Muscle of leg (tissue), 3 donors: ENCODE measurements at regions not wholly inside any gene's neighbourhood (a gene's known extent, or its start where the extent isn't known, plus 50 kb on each side); places are given as distances from the start of the nearest gene placed in this dataset.
"Not testable (repeated sequence)": the region's sequence is repeated elsewhere in the genome, so short reads cannot be mapped to it uniquely, and the experiment has no call there.

Experiments used
- DNase-seq: peaks from one replicate; pipeline ENCODE4 v3.0.0; 2013
- H3K27ac ChIP-seq: one replicate; pipeline ENCODE4 v1.5.1; 2013; ENCODE audit warnings: mild to moderate bottlenecking, low read length, control low read depth
- H3K27me3 ChIP-seq: one replicate; pipeline ENCODE4 v1.6.1; 2013; ENCODE audit warnings: low read length; ENCODE audit not compliant: control insufficient read depth, insufficient read depth
- H3K36me3 ChIP-seq: one replicate; pipeline ENCODE4 v1.6.1; 2013; ENCODE audit warnings: low read length; ENCODE audit not compliant: control insufficient read depth, insufficient read depth
- H3K4me1 ChIP-seq: one replicate; pipeline ENCODE4 v1.6.1; 2013; ENCODE audit warnings: low read length; ENCODE audit not compliant: control insufficient read depth, insufficient read depth
- H3K4me3 ChIP-seq: one replicate; pipeline ENCODE4 v1.5.1; 2013; ENCODE audit warnings: low read length, control low read depth
- H3K9me3 ChIP-seq: replicated peaks from 2 replicates; pipeline ENCODE4 v1.6.1; 2013; ENCODE audit warnings: low read depth, low read length; ENCODE audit not compliant: control insufficient read depth
- WGBS: methylation state at CpG from one replicate; pipeline ENCODE4 v1.1.5; 2013; ENCODE audit warnings: missing lambda C conversion rate; ENCODE audit not compliant: insufficient coverage; 5-methylcytosine and 5-hydroxymethylcytosine counted together

DNA sequence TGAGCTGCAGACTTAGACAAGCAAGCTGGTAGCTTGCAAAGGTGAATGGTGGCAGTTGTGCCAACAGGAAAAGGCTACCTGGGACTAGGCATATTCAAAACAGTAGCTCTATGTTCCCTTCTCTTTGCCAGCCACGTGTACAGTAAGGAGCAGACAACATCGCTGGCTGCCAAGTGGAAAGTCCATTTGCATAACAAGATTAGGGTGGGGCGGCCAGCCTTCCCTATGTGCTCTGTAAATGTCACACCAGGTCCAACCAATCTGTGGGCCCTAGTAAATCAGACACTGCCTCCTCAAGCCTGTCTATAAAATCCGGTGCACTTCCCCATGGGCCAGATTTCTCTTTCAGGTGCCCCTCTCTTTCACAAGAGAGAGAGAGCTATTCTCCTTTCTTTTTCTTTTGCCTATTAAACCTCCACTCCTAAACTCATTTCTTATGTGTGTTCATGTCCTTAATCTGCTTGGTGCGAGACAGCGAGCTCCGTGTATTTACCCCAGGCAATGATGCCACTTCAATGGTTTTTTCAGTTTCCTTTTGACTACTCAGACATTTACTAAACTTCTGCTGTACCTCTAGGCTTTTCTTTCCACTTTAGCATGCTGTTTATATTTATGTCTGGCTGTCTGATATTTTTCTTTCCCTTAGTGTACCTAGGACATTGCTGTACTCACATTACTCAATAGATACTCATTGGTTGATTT is 297.4 kb upstream of the GCFC2 start:
- no peaks in the 10 kb centered on the region for H3K9me3 ChIP-seq
- no peaks in the 10 kb centered on the region for H3K27me3 ChIP-seq
- no peaks in the 10 kb centered on the region for H3K4me1 ChIP-seq
- WGBS, result 66% methylated on average over 6 of the region's 7 CpGs
- no peaks in the 10 kb centered on the region for H3K36me3 ChIP-seq
- H3K27ac ChIP-seq, result no peak overlapping the region
- H3K4me3 ChIP-seq, result no peak overlapping the region
- DNase-seq, result no peak

DNA sequence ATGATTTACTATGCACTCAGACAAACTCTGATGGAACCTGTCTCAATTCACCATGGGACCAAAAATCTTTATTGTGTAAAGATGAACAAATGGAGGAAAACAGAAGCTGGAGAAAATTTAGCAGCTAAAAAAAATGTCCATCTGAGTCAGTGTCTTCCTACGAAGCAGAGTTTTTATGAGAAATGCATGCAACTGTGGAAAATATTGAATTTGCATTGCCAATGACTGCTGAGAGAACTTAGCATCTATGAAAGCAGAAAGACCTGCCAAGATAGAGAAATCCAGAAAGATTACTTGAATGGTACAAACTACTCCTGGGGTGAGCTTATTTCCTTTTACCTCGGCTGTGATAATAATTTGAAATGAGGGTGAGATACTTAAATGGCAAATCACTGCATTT is 289.7 kb upstream of the GCFC2 start:
- Histone ChIP-seq H3K9me3 (no peaks in the 10 kb centered on the region), H3K27ac (no peak overlapping the region), H3K4me1 (no peaks in the 10 kb centered on the region), H3K36me3 (no peaks in the 10 kb centered on the region), H3K27me3 (no peaks in the 10 kb centered on the region), H3K4me3 (no peak overlapping the region)
- DNase-seq, result no peak
- 33% methylated on average over 1 of the region's 2 CpGs for WGBS

- Histone ChIP-seq H3K4me3 (no peak overlapping the region), H3K27ac (no peak overlapping the region), H3K9me3 (peaks cover 10% of the 10 kb centered on the region), H3K4me1 (no peaks in the 10 kb centered on the region), H3K27me3 (no peaks in the 10 kb centered on the region), H3K36me3 (no peaks in the 10 kb centered on the region)
- DNase-seq, result no peak
- WGBS, result 86% methylated on average over 1 of the region's 2 CpGs
Observed at GRCh38 chr2:75998451-75998850, 287.7 kb upstream of the GCFC2 start.

GRCh38 chr2:75994759-75995158 is 284.0 kb upstream of the GCFC2 start:
- no peaks in the 10 kb centered on the region for H3K4me1 ChIP-seq

DNA sequence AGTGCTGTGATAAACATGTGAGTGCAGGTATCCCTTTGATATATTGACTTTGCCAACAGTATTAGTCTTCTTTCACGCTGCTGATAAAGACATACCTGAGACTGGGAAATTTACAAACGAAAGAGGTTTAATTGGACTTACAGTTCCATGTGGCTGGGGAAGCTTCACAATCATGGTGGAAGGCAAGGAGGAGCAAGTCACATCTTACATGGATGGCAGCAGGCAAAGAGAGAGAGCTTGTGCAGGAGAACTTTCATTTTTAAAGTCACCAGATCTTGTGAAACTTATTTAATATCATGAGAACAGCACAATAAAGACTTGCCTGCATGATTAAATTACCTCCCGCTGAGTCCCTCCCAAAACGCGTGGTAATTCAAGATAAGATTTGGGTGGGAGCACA is 277.9 kb upstream of the GCFC2 start:
- not testable (repeated sequence) for H3K4me3 ChIP-seq, H3K9me3 ChIP-seq, H3K4me1 ChIP-seq, H3K27ac ChIP-seq, H3K27me3 ChIP-seq, H3K36me3 ChIP-seq, DNase-seq
- WGBS, result 97% methylated on average over 5 of the region's 5 CpGs

More at GRCh38 chr2:75994759-75995158, 284.0 kb upstream of the GCFC2 start:
- WGBS, result 69% methylated on average over 3 of the region's 4 CpGs
- H3K27ac ChIP-seq, result no peak overlapping the region
- peaks cover 12% of the 10 kb centered on the region for H3K9me3 ChIP-seq
- H3K27me3 ChIP-seq, result no peaks in the 10 kb centered on the region
- no peaks in the 10 kb centered on the region for H3K36me3 ChIP-seq
- no peak for DNase-seq
- H3K4me3 ChIP-seq, result no peak overlapping the region

DNA sequence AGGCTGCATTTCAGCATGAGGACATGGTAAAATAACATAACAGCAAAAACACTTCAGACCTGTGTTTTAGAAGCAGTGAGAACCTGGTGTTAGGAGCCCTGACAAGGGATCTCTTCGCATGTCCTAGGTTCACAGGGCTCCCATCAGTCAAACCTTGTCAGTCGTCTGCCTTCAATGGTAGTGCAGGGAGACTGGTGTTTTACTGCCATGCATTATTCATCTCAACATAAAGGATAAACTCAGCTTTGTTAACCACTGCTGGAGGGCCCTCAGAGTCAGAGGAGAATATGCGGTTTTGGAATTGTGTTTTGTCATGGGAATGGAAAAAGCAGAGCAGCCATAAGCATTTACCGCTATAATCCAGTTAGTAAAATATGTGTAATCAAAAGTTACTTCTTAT is 275.9 kb upstream of the GCFC2 start:
- H3K4me1 ChIP-seq, result no peaks in the 10 kb centered on the region
- WGBS, result no CpG with 5 or more reads among the region's 4 CpGs
- H3K4me3 ChIP-seq, result no peak overlapping the region
- DNase-seq, result no peak
- peaks cover 5% of the 10 kb centered on the region for H3K9me3 ChIP-seq
- H3K27me3 ChIP-seq, result no peaks in the 10 kb centered on the region
- H3K36me3 ChIP-seq, result no peaks in the 10 kb centered on the region
- H3K27ac ChIP-seq, result no peak overlapping the region

- H3K36me3 ChIP-seq, result no peaks in the 10 kb centered on the region
- no peak overlapping the region for H3K4me3 ChIP-seq
- no peaks in the 10 kb centered on the region for H3K9me3 ChIP-seq
- H3K4me1 ChIP-seq, result no peaks in the 10 kb centered on the region
- DNase-seq, result no peak
- H3K27ac ChIP-seq, result no peak overlapping the region
- WGBS, result 71% methylated on average over 1 of the region's 2 CpGs
- no peaks in the 10 kb centered on the region for H3K27me3 ChIP-seq
Observed at GRCh38 chr2:75982719-75983118, 272.0 kb upstream of the GCFC2 start.

DNA sequence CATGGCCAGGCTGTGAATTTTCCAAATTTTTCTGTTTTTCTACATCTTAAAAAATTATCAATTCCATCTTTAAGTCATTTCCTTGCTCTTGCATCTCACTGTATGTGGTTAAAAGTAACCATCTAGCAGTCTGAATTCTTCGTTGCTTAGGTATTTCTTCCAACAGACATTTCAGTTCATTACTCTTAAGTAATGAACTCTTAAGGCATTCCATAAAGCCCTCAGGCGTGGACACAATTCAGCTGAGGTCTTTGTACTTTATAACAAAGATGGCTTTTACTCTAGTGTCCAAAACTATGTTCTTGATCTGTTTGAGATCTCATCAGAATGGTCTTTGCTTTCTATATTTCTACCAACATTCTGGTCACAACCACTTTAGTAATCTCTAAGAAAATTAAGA is 253.9 kb upstream of the GCFC2 start:
- no peaks in the 10 kb centered on the region for H3K4me1 ChIP-seq
- DNase-seq, result no peak
- H3K36me3 ChIP-seq, result no peaks in the 10 kb centered on the region
- no CpG with 5 or more reads among the region's 2 CpGs for WGBS
- H3K4me3 ChIP-seq, result no peak overlapping the region
- no peaks in the 10 kb centered on the region for H3K9me3 ChIP-seq
- no peaks in the 10 kb centered on the region for H3K27me3 ChIP-seq
- no peak overlapping the region for H3K27ac ChIP-seq

- H3K27me3 ChIP-seq, result no peaks in the 10 kb centered on the region
- no peaks in the 10 kb centered on the region for H3K4me1 ChIP-seq
- H3K4me3 ChIP-seq, result no peak overlapping the region
- DNase-seq, result no peak
- H3K9me3 ChIP-seq, result no peaks in the 10 kb centered on the region
- WGBS, result 80% methylated on average over 1 of the region's 3 CpGs
- no peaks in the 10 kb centered on the region for H3K36me3 ChIP-seq
- no peak overlapping the region for H3K27ac ChIP-seq
Observed at GRCh38 chr2:75960472-75961009, 249.8 kb upstream of the GCFC2 start.

DNA sequence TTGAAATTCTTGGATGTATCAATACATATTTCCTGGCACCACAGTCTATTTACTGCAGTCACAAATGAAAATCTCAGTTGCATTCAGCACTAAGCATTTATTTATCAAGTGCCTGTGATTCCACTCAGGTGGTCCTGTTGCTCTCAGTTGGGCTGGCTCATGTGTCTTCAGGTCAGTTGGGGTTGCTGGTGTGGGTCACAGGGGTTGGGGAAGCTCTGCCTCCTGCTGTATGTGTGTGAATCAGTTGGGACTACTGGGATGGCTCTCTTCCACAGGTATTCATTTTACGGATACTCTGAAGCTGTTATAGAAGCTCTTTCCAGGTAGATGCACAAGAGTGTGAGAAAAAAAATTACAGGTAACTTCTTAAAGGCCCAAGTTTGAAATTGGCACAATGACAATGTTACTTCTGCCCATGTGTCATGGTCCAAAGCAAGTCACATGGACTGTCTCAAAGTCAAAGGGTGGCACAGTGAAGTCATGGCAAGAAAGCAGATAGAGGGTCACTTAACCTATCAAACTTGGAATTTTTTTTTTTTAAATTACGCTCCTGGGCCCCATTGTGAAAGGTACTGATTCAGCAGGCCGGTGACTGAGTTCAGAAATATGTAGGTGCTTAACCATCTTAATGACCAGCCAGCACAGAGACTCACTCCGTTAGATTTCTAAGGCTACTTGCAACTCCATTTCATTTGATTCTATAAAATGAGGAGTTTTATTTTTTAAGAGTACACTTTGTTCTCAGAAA is 249.2 kb upstream of the GCFC2 start:
- Histone ChIP-seq H3K9me3 (no peaks in the 10 kb centered on the region), H3K4me1 (no peaks in the 10 kb centered on the region), H3K36me3 (no peaks in the 10 kb centered on the region), H3K27ac (no peak overlapping the region), H3K27me3 (no peaks in the 10 kb centered on the region), H3K4me3 (no peak overlapping the region)
- WGBS, result 67% methylated on average over 1 of the region's 4 CpGs
- DNase-seq, result no peak
